GM19463 (cell line): ENCODE measurements at regions not wholly inside any gene's neighbourhood (a gene's known extent, or its start where the extent isn't known, plus 50 kb on each side); places are given as distances from the start of the nearest gene placed in this dataset.
"Not testable (repeated sequence)": the region's sequence is repeated elsewhere in the genome, so short reads cannot be mapped to it uniquely, and the experiment has no call there.

ENCODE experiments used
- ATAC-seq: cut with Tn5 transposase; IDR thresholded peaks from one replicate; pipeline ENCODE4 v1.9.1; 2021; ENCODE audit warnings: mild to moderate bottlenecking, moderate library complexity; ENCODE audit not compliant: unreplicated experiment

DNA sequence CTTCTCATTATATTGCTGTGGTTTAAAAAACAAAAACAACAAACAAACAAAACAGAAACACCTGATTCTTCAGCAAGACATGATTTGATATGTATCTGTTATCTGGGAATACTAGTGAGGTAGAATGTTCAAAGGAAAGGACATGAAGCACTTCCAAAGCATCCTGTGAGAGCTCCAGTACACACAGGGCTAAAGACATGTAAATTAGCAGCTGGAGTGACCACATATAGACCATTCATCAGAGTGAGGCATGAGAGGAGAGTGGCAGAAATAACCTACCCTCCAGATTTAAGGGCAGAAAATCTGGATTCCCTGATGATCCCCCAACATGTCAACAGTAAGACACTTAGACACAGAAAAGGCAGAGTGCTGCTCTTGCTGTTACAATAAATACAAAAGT, 260.5 kb upstream of the CHRM3 start:
- no peak for ATAC-seq

DNA sequence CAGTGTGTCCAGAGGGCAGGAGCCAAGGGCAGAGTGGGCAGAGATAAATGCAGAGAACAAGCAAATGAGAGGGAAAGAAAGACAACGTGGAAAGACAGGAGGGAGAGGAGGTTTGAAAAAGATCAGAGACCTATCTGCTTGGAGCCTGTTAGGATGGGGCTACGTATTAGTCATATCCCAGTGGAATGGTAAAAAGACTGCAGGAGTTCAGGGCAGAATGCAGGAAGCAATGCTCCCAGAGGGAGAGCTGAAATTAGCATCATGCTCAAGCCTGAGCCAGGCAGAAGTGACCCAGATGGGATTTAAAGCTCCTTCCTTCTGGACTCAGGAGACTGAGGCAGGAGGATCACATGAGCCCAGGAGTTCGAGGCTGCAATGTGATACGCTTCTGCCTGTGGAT, 261.3 kb upstream of the CHRM3 start:
- ATAC-seq, result no peak

DNA sequence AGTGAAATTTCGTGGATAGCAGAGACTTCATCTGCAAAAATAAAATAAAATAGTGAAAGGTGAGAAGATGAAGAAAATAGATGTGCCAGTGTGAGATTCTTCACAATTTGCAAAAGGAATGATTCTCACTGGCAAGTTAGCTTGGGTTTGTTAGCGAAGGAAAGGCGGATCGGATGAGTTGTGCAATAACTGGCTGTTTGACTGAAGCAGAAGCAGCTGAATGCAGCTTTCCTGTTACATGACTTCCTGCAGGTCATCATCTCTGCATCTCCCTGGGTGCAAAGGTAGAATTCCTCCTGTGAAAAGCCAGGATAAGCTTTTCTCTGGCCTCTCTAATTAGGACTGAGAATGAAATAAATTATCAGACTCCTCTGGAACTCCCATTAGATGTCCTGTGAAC, 263.1 kb upstream of the CHRM3 start:
- no peak for ATAC-seq

- no peak for ATAC-seq
These were observed 274.1 kb upstream of the CHRM3 start for GRCh38 chr1:239112101-239112935.

- ATAC-seq, result no peak
These were observed 278.7 kb upstream of the CHRM3 start for GRCh38 chr1:239107676-239108075.

DNA sequence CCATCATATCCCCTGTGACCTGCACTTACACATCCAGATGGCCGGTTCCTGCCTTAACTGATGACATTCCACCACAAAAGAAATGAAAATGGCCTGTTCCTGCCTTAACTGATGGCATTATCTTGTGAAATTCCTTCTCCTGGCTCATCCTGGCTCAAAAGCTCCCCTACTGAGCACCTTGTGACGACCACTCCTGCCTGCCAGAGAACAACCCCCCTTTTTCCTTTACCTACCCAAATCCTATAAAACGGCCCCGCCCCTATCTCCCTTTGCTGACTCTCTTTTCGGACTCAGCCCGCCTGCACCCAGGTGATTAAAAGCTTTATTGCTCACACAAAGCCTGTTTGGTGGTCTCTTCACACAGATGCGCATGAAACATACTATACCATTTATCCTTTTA, 279.7 kb upstream of the CHRM3 start:
- ATAC-seq, result not testable (repeated sequence)

GRCh38 chr1:239098400-239099037, 287.8 kb upstream of the CHRM3 start:
- ATAC-seq, result no peak

- no peak for ATAC-seq
These were observed 294.8 kb upstream of the CHRM3 start for GRCh38 chr1:239091537-239091936.

DNA sequence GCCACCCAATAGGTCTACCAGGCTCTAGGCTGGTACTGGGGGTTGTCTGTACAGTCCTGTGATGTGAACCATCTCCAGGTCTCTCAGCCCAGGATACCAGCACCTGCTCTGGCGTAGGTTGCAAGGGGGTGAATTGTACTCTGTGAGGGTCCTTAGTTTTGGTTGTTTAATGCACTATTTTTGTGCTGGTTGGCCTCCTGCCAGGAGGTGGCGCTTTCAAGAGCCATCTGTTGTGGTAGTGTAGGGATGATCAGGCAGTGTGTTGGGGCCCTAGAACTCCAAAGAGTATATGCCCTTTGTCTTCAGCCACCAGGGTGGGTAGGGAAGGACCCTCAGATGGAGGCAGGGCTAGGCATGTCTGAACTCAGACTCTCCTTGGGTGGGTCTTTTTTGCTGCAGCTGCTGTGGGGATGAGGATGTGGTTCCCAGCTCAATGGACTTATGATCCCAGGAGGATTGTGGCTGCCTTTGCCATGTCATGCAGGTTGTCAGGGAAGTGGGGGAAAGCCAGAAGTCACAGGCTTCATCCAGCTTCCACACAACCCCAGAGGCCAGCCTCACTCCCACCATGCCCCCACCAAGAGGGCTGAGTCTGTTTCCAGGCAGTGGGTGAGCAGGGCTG, 301.8 kb upstream of the CHRM3 start:
- no peak for ATAC-seq

DNA sequence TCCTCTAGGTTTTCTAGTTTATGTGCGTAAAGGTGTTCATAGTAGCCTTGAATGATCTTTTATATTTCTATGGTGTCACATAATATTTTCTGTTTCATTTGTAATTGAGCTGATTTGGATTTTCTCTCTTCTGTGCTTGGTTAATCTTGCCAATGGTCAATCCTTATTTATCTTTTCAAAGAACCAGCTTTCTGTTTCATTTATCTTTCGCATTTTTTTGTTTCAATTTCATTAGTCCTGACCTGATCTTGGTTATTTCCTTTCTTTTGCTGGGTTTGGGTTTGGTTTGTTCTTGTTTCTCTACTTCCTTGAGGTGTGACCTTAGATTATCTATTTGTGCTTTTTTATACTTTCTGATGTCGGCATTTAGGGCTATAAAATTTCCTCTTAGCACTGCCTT, 304.4 kb upstream of the CHRM3 start:
- not testable (repeated sequence) for ATAC-seq

DNA sequence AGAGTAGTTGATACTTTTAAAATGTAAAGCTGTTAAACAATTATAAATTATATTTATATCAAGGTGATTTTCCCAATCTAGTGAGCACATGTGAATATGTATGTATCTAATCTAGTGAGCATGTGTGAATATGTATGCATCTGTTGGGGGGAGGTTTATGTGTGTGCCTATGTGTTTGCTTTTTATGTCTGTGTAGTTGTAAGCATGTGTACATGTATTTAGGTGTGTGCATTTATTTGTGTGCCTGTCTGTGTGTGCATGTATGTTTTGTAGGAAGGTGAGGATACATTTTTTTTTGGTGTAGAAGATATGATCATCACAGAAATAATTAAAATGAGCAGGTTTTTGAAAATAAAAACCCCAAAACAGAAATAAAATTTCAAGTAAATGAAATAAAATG, 318.9 kb upstream of the CHRM3 start:
- ATAC-seq, result no peak

GRCh38 chr1:239067058-239067457, 319.3 kb upstream of the CHRM3 start:
- ATAC-seq, result no peak

GRCh38 chr1:239061770-239062169, 324.6 kb upstream of the CHRM3 start:
- no peak for ATAC-seq

- no peak for ATAC-seq
These were observed 328.2 kb upstream of the CHRM3 start for GRCh38 chr1:239058190-239058589.

GRCh38 chr1:239056940-239057339, 329.4 kb upstream of the CHRM3 start:
- no peak for ATAC-seq

DNA sequence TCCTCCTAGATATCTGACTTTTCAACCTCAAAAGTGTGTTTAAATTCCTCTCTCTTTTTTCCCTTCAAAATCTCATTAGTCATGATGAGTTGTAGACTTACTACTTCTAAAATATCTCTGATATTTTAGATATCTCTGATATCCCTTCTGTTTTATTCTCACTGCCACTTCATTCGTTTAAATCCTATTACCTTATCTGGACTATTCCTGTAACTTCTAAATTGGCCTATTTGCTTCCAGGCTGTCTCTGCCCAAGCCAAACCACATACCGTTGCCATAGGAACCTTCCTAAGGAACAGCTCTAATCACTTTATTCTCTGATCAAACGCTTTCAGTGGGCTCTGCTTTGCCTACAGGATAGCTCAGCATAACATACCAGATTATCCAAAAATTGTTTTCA, 333.1 kb upstream of the CHRM3 start:
- no peak for ATAC-seq

DNA sequence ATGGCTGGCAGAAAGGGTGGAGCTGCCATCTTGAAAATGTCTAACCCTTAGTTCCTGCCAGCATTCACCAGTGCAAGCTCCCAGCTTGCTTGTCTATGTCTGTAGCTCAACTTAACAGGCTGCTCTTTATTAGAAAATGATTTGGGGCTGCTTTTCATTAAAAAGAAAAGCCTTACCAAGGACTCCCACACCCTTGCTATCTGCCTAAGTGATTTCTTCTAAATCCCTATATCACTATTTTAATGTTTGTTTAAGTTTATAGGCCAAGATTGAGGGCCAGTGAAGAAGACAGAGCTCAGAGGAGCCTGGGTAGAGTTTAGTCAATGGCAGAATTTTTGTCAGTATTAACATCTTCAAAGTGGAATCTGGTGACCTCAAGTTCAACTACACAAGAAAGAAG, 336.8 kb upstream of the CHRM3 start:
- no peak for ATAC-seq

GRCh38 chr1:239044829-239045228, 341.5 kb upstream of the CHRM3 start:
- no peak for ATAC-seq

DNA sequence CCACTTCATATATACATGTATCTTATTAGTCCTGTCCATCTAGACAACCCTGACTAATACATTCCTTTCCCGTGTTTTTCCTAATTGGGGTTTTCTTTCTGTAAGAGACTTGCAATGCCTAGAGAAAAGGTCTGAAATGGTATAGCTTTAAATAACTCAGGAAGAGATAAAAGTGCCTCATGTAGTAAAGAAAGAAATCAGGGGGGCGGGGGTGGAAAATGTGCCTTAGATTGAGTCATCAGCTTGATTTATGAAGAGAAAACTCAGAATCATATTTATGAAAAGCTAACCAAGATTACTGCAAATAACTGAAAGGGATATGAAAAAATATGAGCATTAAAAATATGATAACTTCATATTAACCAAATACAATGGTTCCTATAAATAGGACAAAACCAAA, 345.8 kb upstream of the CHRM3 start:
- no peak for ATAC-seq

- no peak for ATAC-seq
These were observed 355.1 kb upstream of the CHRM3 start for GRCh38 chr1:239031310-239031709.

DNA sequence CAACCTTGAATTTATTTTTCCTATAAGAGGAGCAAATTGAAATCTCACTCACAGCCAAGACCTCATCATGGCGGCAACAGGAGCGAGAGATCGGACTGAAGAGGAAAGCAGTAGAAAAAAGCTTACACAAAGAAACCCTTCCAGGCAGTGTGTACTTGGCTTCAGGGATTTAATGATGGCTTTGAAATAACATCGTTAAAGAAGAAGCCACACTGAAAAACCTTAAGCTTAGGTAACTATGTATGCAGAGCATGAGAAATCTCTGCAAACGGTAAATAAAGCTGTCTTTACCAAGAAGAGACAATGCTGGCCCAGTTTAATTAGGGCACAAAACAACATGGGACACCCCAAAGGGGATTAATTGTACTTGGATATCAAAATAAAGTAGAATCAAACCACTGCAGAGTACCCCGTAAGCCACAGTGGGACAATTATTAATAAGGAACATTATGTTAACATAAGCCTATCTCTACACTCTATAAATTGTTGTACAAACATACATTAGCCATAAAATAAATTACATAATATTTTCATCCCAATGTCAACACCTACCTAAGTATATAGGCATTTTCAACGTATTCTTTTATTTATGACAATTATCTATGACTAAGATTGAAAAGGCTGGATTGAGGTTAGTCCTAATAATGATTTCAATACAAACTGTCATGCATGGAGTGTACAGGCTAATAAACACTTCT, 360.2 kb upstream of the CHRM3 start:
- no peak for ATAC-seq

- ATAC-seq, result no peak
These were observed 361.1 kb upstream of the CHRM3 start for GRCh38 chr1:239025223-239025622.
